K562 (cell line): ENCODE measurements at regions not wholly inside any gene's neighbourhood (a gene's known extent, or its start where the extent isn't known, plus 50 kb on each side); places are given as distances from the start of the nearest gene placed in this dataset.

Experiments
- ATAC-seq: fragments of 200-7000 bp; cut with Tn5 transposase; 3 replicates; pipeline ENCODE4 v1.9.1; 2020; ENCODE audit warnings: moderate library complexity
- BruUV-seq: library from RNA; stranded (reverse); fragments of 400-500 nt; replicated peaks from 2 replicates; lab custom pipeline; 2021; lab: Mats Ljungman, UMichigan
- CTCF ChIA-PET: fragments of 300-600 bp; formaldehyde crosslinking; extraction: SDS; loops from one replicate; lab custom pipeline; 2021; ENCODE audit warnings: low intra/inter-chr PET ratio; lab: Yijun Ruan, JAX
- POLR2A ChIA-PET: fragments of 300-600, 350-650 bp; sonication (Branson Sonifier 250); formaldehyde crosslinking; extraction: SDS; loops from one replicate; lab custom pipeline; 2021; ENCODE audit warnings: antibody characterized with exemption, inconsistent platforms; lab: Yijun Ruan, JAX
- DNase-seq, 4 experiments: peaks; one replicate each; pipeline versions ENCODE4 v3.0.0 to v3.0.0-alpha.2; 2011 to 2018; ENCODE audit warnings: low spot score in 3 of 4, mixed read lengths in 3 of 4; ENCODE audit errors: extremely low read depth in 1 of 4
- FAIRE-seq: peaks from 2 replicates; lab custom pipeline; 2011; peaks lifted over from hg19 to GRCh38; lab: Jason Lieb, UNC
- H2AFZ ChIP-seq: 2 replicates; pipeline ENCODE4 v1.6.0; 2011; ENCODE audit warnings: low read depth, low read length, control low read depth, inconsistent platforms
- H3K27ac ChIP-seq: fragments of 200-600 bp; 3 replicates; pipeline ENCODE4 v1.8.0; 2011; ENCODE audit warnings: low read depth, mild to moderate bottlenecking, control low read depth, inconsistent platforms, low read length, moderate library complexity, mixed read lengths; ENCODE audit errors: extremely low read depth
- H3K27me3 ChIP-seq, 2 experiments: fragments of 300-600 bp in 1 of 2; 2 replicates in 1 of 2; 3 replicates in 1 of 2; pipeline versions ENCODE4 v1.6.0 to v1.8.0; 2011; ENCODE audit warnings: inconsistent platforms in 2 of 2, low read length in 2 of 2, mild to moderate bottlenecking in 1 of 2, mixed read lengths in 1 of 2, moderate library complexity in 1 of 2; ENCODE audit not compliant: control insufficient read depth in 2 of 2, insufficient read depth in 2 of 2
- H3K36me3 ChIP-seq: fragments of 300-600 bp; 3 replicates; pipeline ENCODE4 v1.8.0; 2011; ENCODE audit warnings: mild to moderate bottlenecking, low read length, inconsistent platforms; ENCODE audit not compliant: control insufficient read depth, insufficient read depth
- H3K4me1 ChIP-seq, 2 experiments: fragments of 200-600 bp in 1 of 2; replicated peaks in 1 of 2; 2 replicates in 1 of 2; 3 replicates in 1 of 2; pipeline versions ENCODE4 v1.5.1 to v1.8.0; 2011; ENCODE audit warnings: inconsistent platforms in 2 of 2, low read length in 2 of 2, mild to moderate bottlenecking in 1 of 2, mixed read lengths in 1 of 2, moderate library complexity in 1 of 2; ENCODE audit not compliant: control insufficient read depth in 2 of 2, insufficient read depth in 2 of 2
- H3K4me2 ChIP-seq: 2 replicates; pipeline ENCODE4 v1.6.1; 2011; ENCODE audit warnings: low read length, control low read depth, inconsistent platforms, mixed read lengths; ENCODE audit not compliant: insufficient read depth
- H3K4me3 ChIP-seq: fragments of 200-600 bp; sonication (generic), shearing (Covaris generic); 2 replicates; pipeline ENCODE4 v1.5.1; 2016; ENCODE audit warnings: control low read depth, inconsistent platforms
- H3K79me2 ChIP-seq: fragments of 200-600 bp; 3 replicates; pipeline ENCODE4 v1.8.0; 2011; ENCODE audit warnings: low read length, inconsistent platforms; ENCODE audit not compliant: control insufficient read depth, insufficient read depth
- H3K9ac ChIP-seq, 2 experiments: 2 replicates each; pipeline versions ENCODE4 v1.6.0 to v1.6.1; 2011; ENCODE audit warnings: low read depth in 2 of 2, low read length in 2 of 2, control low read depth in 1 of 2, inconsistent platforms in 1 of 2, mild to moderate bottlenecking in 1 of 2, mixed read lengths in 1 of 2; ENCODE audit not compliant: insufficient read depth in 1 of 2
- H3K9me1 ChIP-seq: one replicate; pipeline ENCODE4 v1.6.0; 2011; ENCODE audit warnings: inconsistent platforms, mild to moderate bottlenecking, low read length, moderate library complexity; ENCODE audit not compliant: control insufficient read depth, insufficient read depth
- H3K9me3 ChIP-seq: replicated peaks from 2 replicates; pipeline ENCODE4 v1.5.1; 2011; ENCODE audit warnings: low read depth, low read length, inconsistent platforms; ENCODE audit not compliant: control insufficient read depth, insufficient read depth
- H4K20me1 ChIP-seq: replicated peaks from 2 replicates; pipeline ENCODE4 v1.6.1; 2011; ENCODE audit warnings: low read length, inconsistent platforms, mixed read lengths; ENCODE audit not compliant: control insufficient read depth, insufficient read depth
- CCNT2 ChIP-seq: IDR thresholded peaks from 2 replicates; pipeline ENCODE4 v1.6.1; 2011; ENCODE audit warnings: borderline replicate concordance, low read depth, mild to moderate bottlenecking, moderate library complexity, mixed read lengths, low read length; ENCODE audit not compliant: insufficient read length; ENCODE audit errors: extremely low read depth
- HSF4 ChIP-seq: fragments of 250-450 bp; sonication (Bioruptor Pico); IDR thresholded peaks from 2 replicates; pipeline ENCODE4 v2.1.2; 2022; ENCODE audit warnings: mild to moderate bottlenecking, moderate library complexity, borderline replicate concordance
- IFI16 ChIP-seq: fragments of 250-450 bp; sonication (Bioruptor Pico); IDR thresholded peaks from 2 replicates; pipeline ENCODE4 v2.1.2; 2022; ENCODE audit warnings: mild to moderate bottlenecking, inconsistent platforms
- KAT8 ChIP-seq: fragments of 450-650 bp; IDR thresholded peaks from 2 replicates; pipeline ENCODE4 v1.6.1; 2016; ENCODE audit warnings: low read depth, mild to moderate bottlenecking
- KDM5B ChIP-seq: fragments of 200-600 bp; sonication (generic); IDR thresholded peaks from 2 replicates; pipeline ENCODE4 v1.6.1; 2012; ENCODE audit warnings: low read depth, mild to moderate bottlenecking, moderate library complexity, low read length, control low read depth, inconsistent platforms; ENCODE audit not compliant: insufficient replicate concordance
- KLF13 ChIP-seq: fragments of 450-650 bp; IDR thresholded peaks from 2 replicates; pipeline ENCODE4 v1.6.1; 2016; ENCODE audit warnings: missing genetic modification characterization, low read depth, mild to moderate bottlenecking, missing compliant biosample characterization, moderate library complexity, borderline replicate concordance
- LARP7 ChIP-seq: fragments of 450-650 bp; IDR thresholded peaks from 2 replicates; pipeline ENCODE4 v1.6.1; 2016
- MTA2 ChIP-seq: fragments of 450-650 bp; IDR thresholded peaks from 2 replicates; pipeline ENCODE4 v1.6.1; 2016; ENCODE audit warnings: low read depth
- NBN ChIP-seq: fragments of 450-650 bp; IDR thresholded peaks from 2 replicates; pipeline ENCODE4 v1.6.1; 2016; ENCODE audit warnings: low read depth, mild to moderate bottlenecking
- NCOR1 ChIP-seq: fragments of 450-650 bp; IDR thresholded peaks from 2 replicates; pipeline ENCODE4 v1.6.1; 2016; ENCODE audit warnings: mild to moderate bottlenecking, moderate library complexity
- PCBP1 ChIP-seq: fragments of 200-400 bp; formaldehyde crosslinking; IDR thresholded peaks from 2 replicates; pipeline ENCODE4 v1.6.1; 2018; ENCODE audit warnings: mild to moderate bottlenecking, low read depth, low read length; ENCODE audit not compliant: poor library complexity, severe bottlenecking
- SIRT6 ChIP-seq: IDR thresholded peaks from one replicate; pipeline ENCODE4 v1.6.1; 2012; ENCODE audit warnings: low read depth, mild to moderate bottlenecking, control low read depth, inconsistent platforms, low read length, moderate library complexity
- XRCC4 ChIP-seq: IDR thresholded peaks from one replicate; pipeline ENCODE4 v1.6.1; 2011; ENCODE audit not compliant: insufficient read depth, insufficient read length; ENCODE audit errors: extremely low read depth
- ZNF253 ChIP-seq: fragments of 250-450 bp; sonication (Bioruptor Pico); conservative IDR thresholded peaks from 2 replicates; pipeline ENCODE4 v1.6.1; 2021; ENCODE audit warnings: mild to moderate bottlenecking
- WGBS: fragments of 100-300 bp; shearing (Covaris generic); methylation state at CpG from one replicate; pipeline ENCODE4 v1.1.6; 2016; ENCODE audit warnings: low coverage, mixed read lengths; ENCODE audit not compliant: insufficient coverage; ENCODE audit errors: missing lambda C conversion rate; 5-methylcytosine and 5-hydroxymethylcytosine counted together
- in situ Hi-C: fragments of 300-500 bp; cut with MboI; formaldehyde crosslinking; loops from 4 replicates; pipeline ENCODE4 v1.15.0; 2018; ENCODE audit warnings: inconsistent platforms, mixed read lengths
- intact Hi-C: fragments of 100-400 bp; cut with micrococcal nuclease; formaldehyde crosslinking; loops from 2 replicates; pipeline ENCODE4 v1.14.2; 2022
- TF ChIP-seq, protein P1 (sequence below): fragments of 250-450 bp; sonication (Bioruptor Pico); IDR thresholded peaks from 2 replicates; pipeline ENCODE4 v1.8.0; 2022; ENCODE audit warnings: moderate library complexity, mild to moderate bottlenecking, inconsistent platforms
- TF ChIP-seq, protein P2 (sequence below), 2 experiments: fragments of 250-450 bp in 1 of 2; fragments of 450-650 bp in 1 of 2; sonication (Bioruptor Pico) in 1 of 2; IDR thresholded peaks; 2 replicates each; pipeline versions ENCODE4 v1.6.1 to v1.8.0; 2016 to 2021; ENCODE audit warnings: mild to moderate bottlenecking in 2 of 2, moderate library complexity in 2 of 2, missing compliant biosample characterization in 1 of 2, missing genetic modification characterization in 1 of 2

DNA sequence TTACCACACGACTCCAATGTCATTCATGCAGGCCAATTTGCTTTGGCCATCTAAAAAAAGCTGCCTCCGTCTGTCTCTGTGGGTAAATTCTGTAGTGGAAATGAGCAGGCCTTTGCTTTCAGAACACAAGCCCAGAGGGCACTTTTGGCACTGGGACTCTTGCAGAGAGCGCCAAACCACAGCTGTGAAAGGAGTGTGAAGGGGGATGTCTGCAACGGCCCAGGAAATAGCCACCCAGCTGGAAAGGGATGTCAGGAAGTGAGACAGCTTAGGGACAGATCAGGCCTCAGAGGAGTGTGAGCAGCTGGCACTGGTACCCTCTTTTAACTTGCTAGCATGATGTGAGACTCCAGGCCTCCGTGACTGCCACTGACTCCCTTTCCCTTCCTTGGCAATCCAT, 152.4 kb downstream of the DKK1 start (continued):
- TF ChIP-seq, protein P1, sequence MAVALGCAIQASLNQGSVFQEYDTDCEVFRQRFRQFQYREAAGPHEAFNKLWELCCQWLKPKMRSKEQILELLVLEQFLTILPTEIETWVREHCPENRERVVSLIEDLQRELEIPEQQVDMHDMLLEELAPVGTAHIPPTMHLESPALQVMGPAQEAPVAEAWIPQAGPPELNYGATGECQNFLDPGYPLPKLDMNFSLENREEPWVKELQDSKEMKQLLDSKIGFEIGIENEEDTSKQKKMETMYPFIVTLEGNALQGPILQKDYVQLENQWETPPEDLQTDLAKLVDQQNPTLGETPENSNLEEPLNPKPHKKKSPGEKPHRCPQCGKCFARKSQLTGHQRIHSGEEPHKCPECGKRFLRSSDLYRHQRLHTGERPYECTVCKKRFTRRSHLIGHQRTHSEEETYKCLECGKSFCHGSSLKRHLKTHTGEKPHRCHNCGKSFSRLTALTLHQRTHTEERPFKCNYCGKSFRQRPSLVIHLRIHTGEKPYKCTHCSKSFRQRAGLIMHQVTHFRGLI (CRISPR knock-in tag), result no peak
- TF ChIP-seq NBN (no peak), KLF13 (tag) (no peak), SIRT6 (no peak), PCBP1 (no peak)
- TF ChIP-seq, protein P2, sequence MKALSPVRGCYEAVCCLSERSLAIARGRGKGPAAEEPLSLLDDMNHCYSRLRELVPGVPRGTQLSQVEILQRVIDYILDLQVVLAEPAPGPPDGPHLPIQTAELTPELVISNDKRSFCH (CRISPR knock-in tag; IDR thresholded peaks at IDR 0.05), result no peak
- TF ChIP-seq, protein P2 (tag; IDR thresholded peaks at IDR 0.05), result no peak

DNA sequence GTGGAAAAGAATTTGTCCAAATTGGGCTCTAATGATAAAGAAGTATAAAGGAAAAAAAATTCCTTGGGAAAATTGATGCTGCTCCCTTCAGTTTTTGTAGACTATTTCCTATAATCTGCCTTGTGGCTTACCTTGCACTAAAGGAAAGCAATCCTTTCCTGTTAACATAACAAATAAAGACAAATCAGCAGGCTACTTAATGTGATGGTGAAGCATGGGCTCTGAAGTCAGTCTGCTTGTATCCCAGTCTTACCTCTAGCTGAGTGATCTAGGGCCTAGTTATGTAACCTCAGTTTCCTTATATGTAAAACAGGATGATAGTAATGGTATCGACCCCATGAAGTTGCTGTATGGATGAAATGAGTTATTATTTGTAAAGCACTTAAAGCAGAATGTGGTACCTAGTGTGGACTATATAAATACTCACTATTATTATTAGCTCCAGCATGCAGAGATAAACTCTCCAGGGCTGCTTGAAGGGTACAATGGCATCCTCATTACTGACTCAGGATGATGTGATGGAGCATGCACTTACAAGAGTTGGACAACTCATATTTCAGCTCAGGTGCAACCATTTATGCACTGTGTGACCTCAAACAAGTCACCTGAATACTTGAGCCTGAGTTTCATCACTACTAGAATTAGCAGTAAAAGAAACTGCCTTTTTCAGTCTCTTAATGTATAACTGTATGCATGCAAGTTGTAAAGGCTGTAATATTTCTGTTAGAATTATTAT, 156.1 kb downstream of the DKK1 start:
- no peak for ATAC-seq
- intact Hi-C loops (no loop called here), in situ Hi-C loops (no loop called here)
- no peak overlapping the region for H2AFZ ChIP-seq
- H3K4me1 ChIP-seq, result no peaks in the 10 kb centered on the region
- H3K9me1 ChIP-seq, result no peaks in the 10 kb centered on the region
- H3K79me2 ChIP-seq, result no peaks in the 10 kb centered on the region
- no peak for DNase-seq
- no peaks in the 10 kb centered on the region for H3K9me3 ChIP-seq
- H3K36me3 ChIP-seq, result no peaks in the 10 kb centered on the region
- no peak overlapping the region for H3K27ac ChIP-seq
- no peak overlapping the region for H3K4me2 ChIP-seq
- no peaks in the 10 kb centered on the region; a peak in 1 of 5 replicates for H3K27me3 ChIP-seq
- no peak for FAIRE-seq
- no peak overlapping the region for H3K4me3 ChIP-seq
- ChIA-PET POLR2A (no interaction called here), CTCF (no interaction called here)
- TF ChIP-seq LARP7 (no peak), MTA2 (no peak), NCOR1 (no peak), KAT8 (no peak), KDM5B (no peak), IFI16 (CRISPR knock-in tag) (no peak), HSF4 (CRISPR knock-in tag) (no peak), XRCC4 (no peak), CCNT2 (no peak), ZNF253 (CRISPR knock-in tag) (no peak)
- no peaks in the 10 kb centered on the region for H4K20me1 ChIP-seq
- BruUV-seq, result no TSS peak
- H3K9ac ChIP-seq, result no peak overlapping the region
- 0% methylated on average over 1 of the region's 1 CpG for WGBS
